Heart left ventricle (tissue), 13 donors: ENCODE measurements at regions not wholly inside any gene's neighbourhood (a gene's known extent, or its start where the extent isn't known, plus 50 kb on each side); places are given as distances from the start of the nearest gene placed in this dataset.

Source experiments
- CTCF ChIP-seq, 12 donors: fragments of 200-600 bp; sonication (generic) in 4 of 12; IDR thresholded peaks; one replicate each; pipeline versions ENCODE4 v1.5.0 to v1.8.0; 2018 to 2022; ENCODE audit warnings: antibody characterized with exemption in 12 of 12, mild to moderate bottlenecking in 5 of 12
- POLR2A ChIP-seq, 2 donors: fragments of 450-650 bp; IDR thresholded peaks; one replicate each; pipeline ENCODE4 v1.6.1; 2017; ENCODE audit warnings: antibody characterized with exemption in 2 of 2, mild to moderate bottlenecking in 2 of 2, moderate library complexity in 2 of 2
- donor health status: ischemic (EF 13 %, LVEDD 7.1; RV severe dilation, severe dysfunction).
- donor health status: DM: no; HTN: yes; CAD: no.
- donor health status: DM: no; HTN: no; CAD: no.
- donor health status: ischemic (EF 25% LVEDD 6.9; RV normal size, moderate dysfunction).
- donor health status: ischemic (EF 25% LVEDD 5.7; RV mildly dilated, moderate dysfunction).
- donor health status: ischemic (EF 35%, LVEDD 5.7; RV mildly dilated, moderate dysfunction).
- donor health status: nonischemic (EF 11% LVEDD 7.7; RV severe dilation, severe dysfunction).
- donor health status: DM: yes; HTN: yes; CAD: no.
- donor health status: PGD.
- donor health status: ischemic (EF 29% LVEDD 5.4; RV normal size, mild dysfunction).
- donor health status: nonischemic (EF 23%, LVEDD 6.1; RV moderate dilation, normal function).

- TF ChIP-seq CTCF (IDR thresholded peaks at IDR 0.05) (no peak), POLR2A (IDR thresholded peaks at IDR 0.05) (no peak)
Measured at GRCh38 chr2:180621941-180622918, 358.2 kb upstream of the UBE2E3 start.
